DND-41 (cell line): ENCODE measurements at regions not wholly inside any gene's neighbourhood (a gene's known extent, or its start where the extent isn't known, plus 50 kb on each side); places are given as distances from the start of the nearest gene placed in this dataset.

Source experiments
- ATAC-seq: fragments of 200-7000 bp; cut with Tn5 transposase; 3 replicates; pipeline ENCODE4 v1.9.1; 2021; ENCODE audit warnings: low read depth; ENCODE audit not compliant: insufficient read depth
- DNase-seq: peaks from one replicate; pipeline ENCODE4 v3.0.0-alpha.2; 2020
- H2AFZ ChIP-seq: 2 replicates; pipeline ENCODE4 v1.6.0; 2012; ENCODE audit warnings: low read depth, low read length
- H3K27ac ChIP-seq: 2 replicates; pipeline ENCODE4 v1.5.1; 2012; ENCODE audit warnings: low read length, inconsistent platforms
- H3K27me3 ChIP-seq: fragments of 200-600 bp; sonication (generic); 2 replicates; pipeline ENCODE4 v1.6.0; 2012; ENCODE audit warnings: low read length, mild to moderate bottlenecking, inconsistent platforms; ENCODE audit not compliant: insufficient read depth, poor library complexity
- H3K36me3 ChIP-seq: 2 replicates; pipeline ENCODE4 v1.5.1; 2012; ENCODE audit warnings: low read length, inconsistent platforms; ENCODE audit not compliant: insufficient read depth
- H3K4me1 ChIP-seq: 2 replicates; pipeline ENCODE4 v1.5.1; 2012; ENCODE audit warnings: mild to moderate bottlenecking, low read length; ENCODE audit not compliant: insufficient read depth
- H3K4me2 ChIP-seq: 2 replicates; pipeline ENCODE4 v1.6.0; 2012; ENCODE audit warnings: mild to moderate bottlenecking, moderate library complexity, low read length, inconsistent platforms; ENCODE audit not compliant: insufficient read depth
- H3K4me3 ChIP-seq, 2 experiments: fragments of 200-600 bp in 1 of 2; shearing (Covaris generic) in 1 of 2; 2 replicates each; pipeline ENCODE4 v1.5.1; 2012 to 2016; ENCODE audit warnings: inconsistent platforms in 2 of 2, low read length in 2 of 2, mild to moderate bottlenecking in 2 of 2, low read depth in 1 of 2, moderate library complexity in 1 of 2
- H3K79me2 ChIP-seq: 2 replicates; pipeline ENCODE4 v1.6.0; 2012; ENCODE audit warnings: low read length, inconsistent platforms; ENCODE audit not compliant: insufficient read depth
- H3K9ac ChIP-seq: 2 replicates; pipeline ENCODE4 v1.6.0; 2012; ENCODE audit warnings: low read depth, mild to moderate bottlenecking, inconsistent platforms, low read length, moderate library complexity
- H3K9me3 ChIP-seq: 2 replicates; pipeline ENCODE4 v1.5.1; 2012; ENCODE audit warnings: low read length, moderate library complexity, mild to moderate bottlenecking, inconsistent platforms; ENCODE audit not compliant: insufficient read depth, severe bottlenecking
- H4K20me1 ChIP-seq: 2 replicates; pipeline ENCODE4 v1.6.0; 2012; ENCODE audit warnings: low read length; ENCODE audit not compliant: insufficient read depth
- EZH2 ChIP-seq: IDR thresholded peaks from 3 replicates; pipeline ENCODE4 v1.6.1; 2012; ENCODE audit warnings: borderline replicate concordance, low read depth, mild to moderate bottlenecking, moderate library complexity, low read length, inconsistent platforms; ENCODE audit not compliant: severe bottlenecking
- TF ChIP-seq, protein P1 (sequence below): IDR thresholded peaks from 2 replicates; pipeline ENCODE4 v1.5.1; 2012; ENCODE audit warnings: borderline replicate concordance, low read length, moderate library complexity, mild to moderate bottlenecking; ENCODE audit not compliant: poor library complexity, severe bottlenecking; ENCODE audit errors: extremely low read depth

DNA sequence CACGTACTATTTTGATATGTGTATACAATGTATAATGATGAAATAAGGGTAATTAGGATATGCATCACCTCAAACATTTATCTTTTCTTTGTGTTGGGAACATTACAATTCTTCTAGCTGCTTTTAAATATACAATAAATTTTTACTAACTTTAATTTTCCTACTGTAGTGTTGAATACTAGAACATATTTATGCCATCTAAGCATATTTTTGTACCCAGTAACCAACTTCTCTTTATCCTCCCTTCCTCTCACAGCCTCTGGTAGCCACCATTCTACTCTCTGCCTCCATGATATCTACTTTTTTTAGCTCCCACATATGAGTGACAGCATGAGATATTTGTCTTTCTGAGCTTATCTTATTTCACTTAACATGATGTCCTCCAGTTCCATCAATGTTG, 468.0 kb downstream of the COL11A1 start:
- no peak overlapping the region for H3K27ac ChIP-seq
- no peaks in the 10 kb centered on the region for H4K20me1 ChIP-seq
- no peak overlapping the region for H3K4me2 ChIP-seq
- H3K79me2 ChIP-seq, result no peaks in the 10 kb centered on the region
- no peaks in the 10 kb centered on the region for H3K9me3 ChIP-seq
- H2AFZ ChIP-seq, result no peak overlapping the region
- H3K4me1 ChIP-seq, result no peaks in the 10 kb centered on the region
- no peak overlapping the region for H3K9ac ChIP-seq
- DNase-seq (no peak), ATAC-seq (no peak)
- H3K27me3 ChIP-seq, result no peaks in the 10 kb centered on the region
- no peaks in the 10 kb centered on the region for H3K36me3 ChIP-seq
- no peak for TF ChIP-seq EZH2
- TF ChIP-seq, protein P1, sequence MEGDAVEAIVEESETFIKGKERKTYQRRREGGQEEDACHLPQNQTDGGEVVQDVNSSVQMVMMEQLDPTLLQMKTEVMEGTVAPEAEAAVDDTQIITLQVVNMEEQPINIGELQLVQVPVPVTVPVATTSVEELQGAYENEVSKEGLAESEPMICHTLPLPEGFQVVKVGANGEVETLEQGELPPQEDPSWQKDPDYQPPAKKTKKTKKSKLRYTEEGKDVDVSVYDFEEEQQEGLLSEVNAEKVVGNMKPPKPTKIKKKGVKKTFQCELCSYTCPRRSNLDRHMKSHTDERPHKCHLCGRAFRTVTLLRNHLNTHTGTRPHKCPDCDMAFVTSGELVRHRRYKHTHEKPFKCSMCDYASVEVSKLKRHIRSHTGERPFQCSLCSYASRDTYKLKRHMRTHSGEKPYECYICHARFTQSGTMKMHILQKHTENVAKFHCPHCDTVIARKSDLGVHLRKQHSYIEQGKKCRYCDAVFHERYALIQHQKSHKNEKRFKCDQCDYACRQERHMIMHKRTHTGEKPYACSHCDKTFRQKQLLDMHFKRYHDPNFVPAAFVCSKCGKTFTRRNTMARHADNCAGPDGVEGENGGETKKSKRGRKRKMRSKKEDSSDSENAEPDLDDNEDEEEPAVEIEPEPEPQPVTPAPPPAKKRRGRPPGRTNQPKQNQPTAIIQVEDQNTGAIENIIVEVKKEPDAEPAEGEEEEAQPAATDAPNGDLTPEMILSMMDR, result no peak
- no peak overlapping the region for H3K4me3 ChIP-seq

GRCh38 chr1:102631691-102632090, 476.6 kb downstream of the COL11A1 start:
- Histone ChIP-seq H3K36me3 (no peaks in the 10 kb centered on the region), H2AFZ (no peak overlapping the region), H4K20me1 (no peaks in the 10 kb centered on the region), H3K4me3 (no peak overlapping the region), H3K79me2 (no peaks in the 10 kb centered on the region), H3K27ac (no peak overlapping the region), H3K4me1 (no peaks in the 10 kb centered on the region), H3K27me3 (no peaks in the 10 kb centered on the region), H3K4me2 (no peak overlapping the region), H3K9me3 (no peaks in the 10 kb centered on the region), H3K9ac (no peak overlapping the region)
- ATAC-seq (no peak), DNase-seq (no peak)
- TF ChIP-seq EZH2, result no peak
- TF ChIP-seq, protein P1, result no peak

GRCh38 chr1:102630041-102630440, 478.3 kb downstream of the COL11A1 start:
- Histone ChIP-seq H3K79me2 (no peaks in the 10 kb centered on the region), H3K4me1 (no peaks in the 10 kb centered on the region), H3K9me3 (no peaks in the 10 kb centered on the region), H3K27me3 (no peaks in the 10 kb centered on the region), H2AFZ (no peak overlapping the region), H3K4me3 (no peak overlapping the region), H3K4me2 (no peak overlapping the region), H3K36me3 (no peaks in the 10 kb centered on the region), H3K27ac (no peak overlapping the region), H3K9ac (no peak overlapping the region), H4K20me1 (no peaks in the 10 kb centered on the region)
- TF ChIP-seq, protein P1, result no peak
- no peak for TF ChIP-seq EZH2
- ATAC-seq, result no peak
- no peak for DNase-seq

DNA sequence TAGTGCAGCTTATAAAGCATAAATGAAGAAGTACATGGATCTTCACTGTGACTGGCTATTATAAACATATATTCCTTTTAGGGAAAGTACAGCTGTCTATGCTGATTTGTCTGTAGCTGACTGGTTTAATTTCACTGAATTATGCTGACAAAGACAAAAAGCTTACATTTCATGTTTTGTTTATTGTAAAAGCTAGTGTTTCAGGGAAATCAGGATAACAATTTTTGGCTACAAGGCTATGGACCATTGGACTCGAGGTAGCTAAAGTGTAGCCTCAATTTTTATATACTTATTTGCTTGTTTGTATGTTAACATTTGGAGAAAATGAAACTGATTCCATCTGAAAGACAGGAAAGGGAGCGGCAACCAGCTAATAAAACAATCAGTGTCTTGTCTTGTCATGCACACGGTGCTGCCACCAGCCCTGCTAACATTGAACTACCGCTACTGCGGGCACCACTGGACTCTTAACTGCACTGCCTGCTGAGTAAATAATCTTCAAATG, 480.2 kb downstream of the COL11A1 start:
- Histone ChIP-seq H3K27ac (no peak overlapping the region), H3K9ac (no peak overlapping the region)

More for the DNA sequence above, 480.2 kb downstream of the COL11A1 start:
- H3K36me3 ChIP-seq, result no peaks in the 10 kb centered on the region
- H3K4me3 ChIP-seq, result no peak overlapping the region
- TF ChIP-seq, protein P1, result no peak
- TF ChIP-seq EZH2, result no peak
- DNase-seq (no peak), ATAC-seq (no peak)
- no peak overlapping the region for H2AFZ ChIP-seq
- H4K20me1 ChIP-seq, result no peaks in the 10 kb centered on the region
- no peak overlapping the region for H3K4me2 ChIP-seq
- no peaks in the 10 kb centered on the region for H3K79me2 ChIP-seq
- no peaks in the 10 kb centered on the region for H3K4me1 ChIP-seq
- H3K27me3 ChIP-seq, result no peaks in the 10 kb centered on the region
- no peaks in the 10 kb centered on the region for H3K9me3 ChIP-seq
